CD4-positive, alpha-beta T cell treated with Interleukin-10 for 1 hour (primary cell): ENCODE measurements at regions not wholly inside any gene's neighbourhood (a gene's known extent, or its start where the extent isn't known, plus 50 kb on each side); places are given as distances from the start of the nearest gene placed in this dataset.

ENCODE experiments used
- DNase-seq: peaks from one replicate; pipeline ENCODE4 v3.0.0-alpha.2; 2020

GRCh38 chr2:23199115-23199918, 185.7 kb upstream of the KLHL29 start:
- DNase-seq = no peak

GRCh38 chr2:23200068-23200786, 184.8 kb upstream of the KLHL29 start:
- no peak for DNase-seq

- no peak for DNase-seq
Observed at GRCh38 chr2:23200787-23201114, 184.2 kb upstream of the KLHL29 start.

- no peak for DNase-seq
Observed at GRCh38 chr2:23203383-23203782, 181.6 kb upstream of the KLHL29 start.

- no peak for DNase-seq
Observed at GRCh38 chr2:23204685-23205242, 180.2 kb upstream of the KLHL29 start.

GRCh38 chr2:23206650-23207049, 178.3 kb upstream of the KLHL29 start:
- DNase-seq = no peak

- no peak for DNase-seq
Observed at GRCh38 chr2:23207871-23208270, 177.1 kb upstream of the KLHL29 start.

- DNase-seq = no peak
Observed at GRCh38 chr2:23208339-23208738, 176.6 kb upstream of the KLHL29 start.

GRCh38 chr2:23209059-23209458, 175.9 kb upstream of the KLHL29 start:
- DNase-seq = no peak

- no peak for DNase-seq
Observed at GRCh38 chr2:23211987-23212583, 172.9 kb upstream of the KLHL29 start.

GRCh38 chr2:23213196-23213595, 171.8 kb upstream of the KLHL29 start:
- no peak for DNase-seq

GRCh38 chr2:23215016-23215415, 170.0 kb upstream of the KLHL29 start:
- no peak for DNase-seq

GRCh38 chr2:23219666-23220065, 165.3 kb upstream of the KLHL29 start:
- DNase-seq = no peak

GRCh38 chr2:23220513-23221094, 164.4 kb upstream of the KLHL29 start:
- no peak for DNase-seq

- no peak for DNase-seq
Observed at GRCh38 chr2:23221236-23221635, 163.7 kb upstream of the KLHL29 start.

GRCh38 chr2:23221901-23222300, 163.1 kb upstream of the KLHL29 start:
- DNase-seq = no peak

- no peak for DNase-seq
Observed at GRCh38 chr2:23230885-23231284, 154.1 kb upstream of the KLHL29 start.

- no peak for DNase-seq
Observed at GRCh38 chr2:23231865-23232264, 153.1 kb upstream of the KLHL29 start.

GRCh38 chr2:23235292-23235691, 149.7 kb upstream of the KLHL29 start:
- no peak for DNase-seq

GRCh38 chr2:23235736-23236135, 149.2 kb upstream of the KLHL29 start:
- no peak for DNase-seq

- DNase-seq = no peak
Observed at GRCh38 chr2:23237147-23237546, 147.8 kb upstream of the KLHL29 start.

- no peak for DNase-seq
Observed at GRCh38 chr2:23238011-23238657, 146.8 kb upstream of the KLHL29 start.

GRCh38 chr2:23239374-23239773, 145.6 kb upstream of the KLHL29 start:
- DNase-seq = no peak
